ENCODE measurements at regions not wholly inside any gene's neighbourhood (a gene's known extent, or its start where the extent isn't known, plus 50 kb on each side); places are given as distances from the start of the nearest gene placed in this dataset.

GRCh38 chrX:44400588-44400987 is 57.1 kb upstream of the EFHC2 start:
- H3K4ac ChIP-seq (ENCODE audit: low read depth, low read length) = no peak overlapping the region
- Mint-ChIP-seq H3K4me3 (no peak overlapping the region), H3K27me3 (ENCODE audit: low read depth) (no peaks in the 10 kb centered on the region), H3K9me3 (peaks cover 48 to 55% of the 10 kb centered on the region in 2 experiments), H3K27ac (no peak overlapping the region), H3K36me3 (ENCODE audit: insufficient read depth in 1 of 3, low read depth in 3 of 3) (peaks cover 0 to 3% (median 0%) of the 10 kb centered on the region in 3 experiments; a peak in 2 of 7 replicates), H3K4me1 (no peaks in the 10 kb centered on the region)
- H2BK12ac ChIP-seq (ENCODE audit: insufficient read length, low read depth, low read length) = no peak overlapping the region
- no peak overlapping the region for H3K56ac ChIP-seq (ENCODE audit: insufficient read length, low read depth, low read length)
- no peak overlapping the region for H3K9ac ChIP-seq (ENCODE audit: extremely low read depth, insufficient read length, low read length)
- no peak overlapping the region for H2BK5ac ChIP-seq (ENCODE audit: insufficient read length, low read length)
- no peak overlapping the region for H4K91ac ChIP-seq (ENCODE audit: insufficient read length, low read depth, low read length)
- H3K79me1 ChIP-seq (ENCODE audit: insufficient read depth, low read depth, low read length, poor library complexity, severe bottlenecking) = no peaks in the 10 kb centered on the region
- no peak overlapping the region for H4K5ac ChIP-seq (ENCODE audit: insufficient read length, low read depth, low read length)
- H3K4me2 ChIP-seq (ENCODE audit: insufficient read depth, insufficient read length, low read length) = no peak overlapping the region
- H3K23me2 ChIP-seq (ENCODE audit: insufficient read length, low read depth, low read length, poor library complexity, severe bottlenecking) = no peaks in the 10 kb centered on the region
- H4K8ac ChIP-seq (replicated peaks; ENCODE audit: insufficient read length, low read depth, low read length) = no peak overlapping the region
- no peak overlapping the region for H3K27ac ChIP-seq (ENCODE audit: insufficient read length, low read depth, low read length)
- no CpG with 5 or more reads among the region's 4 CpGs for WGBS (ENCODE audit: extremely low coverage, insufficient read length, low lambda C conversion rate)
- no peak for DNase-seq
- no peak for TF ChIP-seq CTCF (conservative IDR thresholded peaks at IDR 0.05)
- H3T11ph ChIP-seq (ENCODE audit: low read length) = no peak overlapping the region
- no peak overlapping the region for H3K14ac ChIP-seq (ENCODE audit: insufficient read depth, low read length)
- H2AK5ac ChIP-seq (ENCODE audit: insufficient read length, low read length) = no peak overlapping the region
- no peaks in the 10 kb centered on the region for H3K27me3 ChIP-seq (ENCODE audit: insufficient read depth, low read length)
- H2BK15ac ChIP-seq (ENCODE audit: low read depth, low read length) = no peak overlapping the region
- H3K4me1 ChIP-seq (ENCODE audit: insufficient read depth, low read length) = no peaks in the 10 kb centered on the region
- peaks cover 18% of the 10 kb centered on the region for H3K9me3 ChIP-seq (ENCODE audit: control insufficient read depth, low read depth, low read length)
- no peak overlapping the region for H2BK20ac ChIP-seq (ENCODE audit: low read depth, low read length, poor library complexity, severe bottlenecking)
- no peak overlapping the region for H2BK120ac ChIP-seq (ENCODE audit: low read depth, low read length, poor library complexity, severe bottlenecking)
- H2AFZ ChIP-seq (ENCODE audit: low read length) = no peak overlapping the region
- no peak overlapping the region for H3K18ac ChIP-seq (ENCODE audit: insufficient read length, low read depth, low read length)
- H3K79me2 ChIP-seq (ENCODE audit: insufficient read depth, low read length) = no peaks in the 10 kb centered on the region
- H3K23ac ChIP-seq (ENCODE audit: insufficient read length, low read depth, low read length) = no peak overlapping the region
- no peaks in the 10 kb centered on the region for H4K20me1 ChIP-seq (ENCODE audit: control insufficient read depth, insufficient read depth, insufficient read length)

Data from H9 (cell line).